ENCODE measurements at regions not wholly inside any gene's neighbourhood (a gene's known extent, or its start where the extent isn't known, plus 50 kb on each side); places are given as distances from the start of the nearest gene placed in this dataset.

DNA sequence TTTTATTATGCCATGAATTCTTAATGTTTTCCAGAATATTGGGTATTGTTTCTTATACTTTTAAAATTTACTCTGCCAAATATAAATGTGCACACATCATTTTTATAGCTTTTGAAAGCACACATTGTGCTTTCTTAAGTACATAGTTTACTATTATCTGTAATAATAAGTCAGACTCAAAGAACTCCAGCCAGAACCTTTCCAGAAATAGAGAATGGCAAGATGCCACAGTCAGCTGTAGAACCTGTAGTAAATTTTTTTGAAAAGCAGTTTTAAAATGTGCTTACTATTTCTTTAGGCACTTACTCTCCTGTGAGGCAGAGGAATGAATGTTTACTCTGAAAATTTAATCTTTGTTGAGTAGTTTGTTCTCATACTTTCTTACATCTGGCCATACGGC lies 1287.1 kb downstream of the PCDH9 start:
- Histone ChIP-seq H3K4me3 (replicated peaks in 1 of 3; ENCODE audit: insufficient read depth in 1 of 3, low read depth in 1 of 3, low read length in 3 of 3) (no peak overlapping the region), H4K20me1 (replicated peaks; ENCODE audit: control insufficient read depth, extremely low read depth, insufficient read depth, low read length) (no peaks in the 10 kb centered on the region), H3K79me2 (ENCODE audit: control insufficient read depth, insufficient read depth, low read length) (no peaks in the 10 kb centered on the region), H3K27ac (ENCODE audit: insufficient read depth, low read depth, low read length) (peak overlapping the region; percentile 51), H3K4me1 (ENCODE audit: control insufficient read depth, extremely low read depth, insufficient read depth, low read length) (peaks cover 19% of the 10 kb centered on the region), H3K9me1 (replicated peaks; ENCODE audit: control insufficient read depth, extremely low read depth, insufficient read depth, low read length) (no peaks in the 10 kb centered on the region), H3K4me2 (ENCODE audit: insufficient read depth, low read length) (peak overlapping the region; percentile 23), H3K9ac (replicated peaks; ENCODE audit: extremely low read depth, insufficient read depth, low read length) (peak overlapping the region; percentile 22), H3K36me3 (ENCODE audit: control insufficient read depth in 2 of 2, extremely low read depth in 1 of 2, insufficient read depth in 2 of 2, low read length in 2 of 2) (no peaks in the 10 kb centered on the region), H3K9me3 (replicated peaks; ENCODE audit: control insufficient read depth, insufficient read depth, low read length) (no peaks in the 10 kb centered on the region), H3K27me3 (ENCODE audit: control insufficient read depth in 2 of 2, insufficient read depth in 2 of 2, low read length in 2 of 2) (no peaks in the 10 kb centered on the region), H2AFZ (ENCODE audit: low read depth, low read length) (peak overlapping the region; percentile 54)
- FAIRE-seq (no peak), DNase-seq (ENCODE audit: low read depth, low spot score) (peak; percentile 39)
- TF ChIP-seq POLR2AphosphoS5 (IDR thresholded peaks at IDR 0.05; ENCODE audit: insufficient read depth, low read depth, low read length) (no peak), MYC (IDR thresholded peaks at IDR 0.05; ENCODE audit: low read depth, low read length) (no peak), POLR2A (IDR thresholded peaks at IDR 0.05; ENCODE audit: low read depth, low read length) (no peak)
- TF ChIP-seq, protein P1, sequence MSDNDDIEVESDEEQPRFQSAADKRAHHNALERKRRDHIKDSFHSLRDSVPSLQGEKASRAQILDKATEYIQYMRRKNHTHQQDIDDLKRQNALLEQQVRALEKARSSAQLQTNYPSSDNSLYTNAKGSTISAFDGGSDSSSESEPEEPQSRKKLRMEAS (IDR thresholded peaks at IDR 0.05; ENCODE audit: insufficient read depth, insufficient read length), result no peak
- POLR2A ChIA-PET, result no interaction called here
- CTCF ChIA-PET, result interaction anchor here (0.9 to 2.1 kb wide), 3 partner anchors 10 to 161 kb away, joined by 3 to 8 read pairs (median 3); no protein-coding TSS in a partner anchor
- intact Hi-C loops (cut with micrococcal nuclease) (no loop called here), dilution Hi-C loops (cut with MboI; ENCODE audit: extremely low pct_ligation_motif_present, low sequenced_read_pairs) (no loop called here)
- no TSS peak for BruUV-seq (replicated peaks)

DNA sequence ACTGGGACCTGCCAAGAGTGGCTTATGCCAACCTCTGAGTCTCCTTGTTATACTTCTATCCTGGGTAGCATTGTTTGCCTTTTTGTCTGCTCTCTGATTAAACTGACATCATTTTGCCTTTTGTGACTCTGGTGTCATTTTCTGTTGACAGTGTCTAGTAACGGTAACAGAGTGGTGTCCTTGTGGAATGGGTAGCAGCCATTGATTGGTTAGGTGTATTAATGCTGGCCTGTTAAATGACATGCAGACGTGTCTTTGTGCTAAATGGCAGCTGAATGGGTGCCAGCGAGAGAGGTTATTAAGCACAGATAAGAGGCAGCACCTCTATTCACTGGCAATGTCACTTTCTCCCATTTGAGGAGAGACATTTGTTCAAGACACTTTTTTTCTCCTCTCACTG lies 1289.4 kb downstream of the PCDH9 start:
- Histone ChIP-seq H3K9me3 (replicated peaks; ENCODE audit: control insufficient read depth, insufficient read depth, low read length) (no peaks in the 10 kb centered on the region), H3K9ac (replicated peaks; ENCODE audit: extremely low read depth, insufficient read depth, low read length) (no peak overlapping the region), H3K27me3 (ENCODE audit: control insufficient read depth in 2 of 2, insufficient read depth in 2 of 2, low read length in 2 of 2) (no peaks in the 10 kb centered on the region), H4K20me1 (replicated peaks; ENCODE audit: control insufficient read depth, extremely low read depth, insufficient read depth, low read length) (no peaks in the 10 kb centered on the region), H3K79me2 (ENCODE audit: control insufficient read depth, insufficient read depth, low read length) (no peaks in the 10 kb centered on the region), H3K27ac (ENCODE audit: insufficient read depth, low read depth, low read length) (no peak overlapping the region), H3K4me2 (ENCODE audit: insufficient read depth, low read length) (no peak overlapping the region), H2AFZ (ENCODE audit: low read depth, low read length) (no peak overlapping the region), H3K4me1 (ENCODE audit: control insufficient read depth, extremely low read depth, insufficient read depth, low read length) (peaks cover 19% of the 10 kb centered on the region), H3K4me3 (replicated peaks in 1 of 3; ENCODE audit: insufficient read depth in 1 of 3, low read depth in 1 of 3, low read length in 3 of 3) (no peak overlapping the region), H3K36me3 (ENCODE audit: control insufficient read depth in 2 of 2, extremely low read depth in 1 of 2, insufficient read depth in 2 of 2, low read length in 2 of 2) (no peaks in the 10 kb centered on the region), H3K9me1 (replicated peaks; ENCODE audit: control insufficient read depth, extremely low read depth, insufficient read depth, low read length) (no peaks in the 10 kb centered on the region)
- DNase-seq (ENCODE audit: low read depth, low spot score), result no peak
- intact Hi-C loops (cut with micrococcal nuclease) (no loop called here), dilution Hi-C loops (cut with MboI; ENCODE audit: extremely low pct_ligation_motif_present, low sequenced_read_pairs) (no loop called here)
- no TSS peak for BruUV-seq (replicated peaks)
- CTCF ChIA-PET, result no interaction called here
- TF ChIP-seq POLR2AphosphoS5 (IDR thresholded peaks at IDR 0.05; ENCODE audit: insufficient read depth, low read depth, low read length) (no peak), POLR2A (IDR thresholded peaks at IDR 0.05; ENCODE audit: low read depth, low read length) (no peak), MYC (IDR thresholded peaks at IDR 0.05; ENCODE audit: low read depth, low read length) (no peak), EZH2 (IDR thresholded peaks at IDR 0.05; ENCODE audit: borderline replicate concordance, low read depth, low read length, severe bottlenecking) (no peak), JUN (IDR thresholded peaks at IDR 0.05; ENCODE audit: borderline replicate concordance, insufficient read depth, insufficient read length, low read depth) (no peak), GATA2 (IDR thresholded peaks at IDR 0.05; ENCODE audit: insufficient read depth, insufficient read length, low read depth, low read length) (no peak), FOS (IDR thresholded peaks at IDR 0.05; ENCODE audit: borderline replicate concordance, insufficient read depth, low read length) (no peak)
- TF ChIP-seq, protein P1 (IDR thresholded peaks at IDR 0.05; ENCODE audit: insufficient read depth, insufficient read length), result no peak
- TF ChIP-seq, protein P2, sequence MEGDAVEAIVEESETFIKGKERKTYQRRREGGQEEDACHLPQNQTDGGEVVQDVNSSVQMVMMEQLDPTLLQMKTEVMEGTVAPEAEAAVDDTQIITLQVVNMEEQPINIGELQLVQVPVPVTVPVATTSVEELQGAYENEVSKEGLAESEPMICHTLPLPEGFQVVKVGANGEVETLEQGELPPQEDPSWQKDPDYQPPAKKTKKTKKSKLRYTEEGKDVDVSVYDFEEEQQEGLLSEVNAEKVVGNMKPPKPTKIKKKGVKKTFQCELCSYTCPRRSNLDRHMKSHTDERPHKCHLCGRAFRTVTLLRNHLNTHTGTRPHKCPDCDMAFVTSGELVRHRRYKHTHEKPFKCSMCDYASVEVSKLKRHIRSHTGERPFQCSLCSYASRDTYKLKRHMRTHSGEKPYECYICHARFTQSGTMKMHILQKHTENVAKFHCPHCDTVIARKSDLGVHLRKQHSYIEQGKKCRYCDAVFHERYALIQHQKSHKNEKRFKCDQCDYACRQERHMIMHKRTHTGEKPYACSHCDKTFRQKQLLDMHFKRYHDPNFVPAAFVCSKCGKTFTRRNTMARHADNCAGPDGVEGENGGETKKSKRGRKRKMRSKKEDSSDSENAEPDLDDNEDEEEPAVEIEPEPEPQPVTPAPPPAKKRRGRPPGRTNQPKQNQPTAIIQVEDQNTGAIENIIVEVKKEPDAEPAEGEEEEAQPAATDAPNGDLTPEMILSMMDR (IDR thresholded peaks at IDR 0.05; ENCODE audit: extremely low read depth in 1 of 2, insufficient read depth in 1 of 2, low read depth in 1 of 2, low read length in 2 of 2), result no peak
- POLR2A ChIA-PET, result no interaction called here
- FAIRE-seq, result no peak

Measured in endothelial cell of umbilical vein (primary cell).